Fibroblast of lung (primary cell): ENCODE measurements at regions not wholly inside any gene's neighbourhood (a gene's known extent, or its start where the extent isn't known, plus 50 kb on each side); places are given as distances from the start of the nearest gene placed in this dataset.

Source experiments
- CTCF ChIP-seq, 2 donors: IDR thresholded peaks in 1 of 2; conservative IDR thresholded peaks in 1 of 2; 1 replicate in 1 of 2; 2 replicates in 1 of 2; pipeline ENCODE4 v1.5.1; 2011 to 2012; ENCODE audit warnings: low read length in 2 of 2, control low read depth in 1 of 2, inconsistent platforms in 1 of 2, low read depth in 1 of 2, mild to moderate bottlenecking in 1 of 2
- EZH2 ChIP-seq: IDR thresholded peaks from 2 replicates; pipeline ENCODE4 v1.5.1; 2012; ENCODE audit warnings: low read length, control low read depth, mild to moderate bottlenecking; ENCODE audit errors: missing control alignments

DNA sequence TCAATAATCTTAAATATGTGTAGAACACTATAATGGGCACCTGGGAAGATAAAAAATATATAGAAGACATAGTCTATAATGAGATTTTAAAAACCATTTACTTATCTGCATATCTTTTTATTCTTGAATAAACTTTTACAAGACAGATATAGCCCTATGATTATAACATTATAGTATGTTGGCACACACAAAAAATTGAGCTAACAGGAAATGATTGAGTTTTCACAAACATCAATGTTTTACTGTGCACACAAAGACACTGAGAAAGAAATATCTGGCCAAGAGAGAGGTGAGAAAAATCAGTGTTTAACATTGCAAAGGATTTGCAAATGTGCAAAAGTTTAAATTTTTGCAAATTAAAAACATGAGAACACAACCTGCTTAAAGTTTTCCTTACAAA lies 124.3 kb downstream of the BBS10 start:
- TF ChIP-seq CTCF (conservative IDR thresholded peaks at IDR 0.05 in 1 of 2, IDR thresholded peaks at IDR 0.05 in 1 of 2; ENCODE audit: low read depth in 1 of 2, low read length in 2 of 2) (no peak), EZH2 (no peak)
